ENCODE measurements at regions not wholly inside any gene's neighbourhood (a gene's known extent, or its start where the extent isn't known, plus 50 kb on each side); places are given as distances from the start of the nearest gene placed in this dataset.

DNA sequence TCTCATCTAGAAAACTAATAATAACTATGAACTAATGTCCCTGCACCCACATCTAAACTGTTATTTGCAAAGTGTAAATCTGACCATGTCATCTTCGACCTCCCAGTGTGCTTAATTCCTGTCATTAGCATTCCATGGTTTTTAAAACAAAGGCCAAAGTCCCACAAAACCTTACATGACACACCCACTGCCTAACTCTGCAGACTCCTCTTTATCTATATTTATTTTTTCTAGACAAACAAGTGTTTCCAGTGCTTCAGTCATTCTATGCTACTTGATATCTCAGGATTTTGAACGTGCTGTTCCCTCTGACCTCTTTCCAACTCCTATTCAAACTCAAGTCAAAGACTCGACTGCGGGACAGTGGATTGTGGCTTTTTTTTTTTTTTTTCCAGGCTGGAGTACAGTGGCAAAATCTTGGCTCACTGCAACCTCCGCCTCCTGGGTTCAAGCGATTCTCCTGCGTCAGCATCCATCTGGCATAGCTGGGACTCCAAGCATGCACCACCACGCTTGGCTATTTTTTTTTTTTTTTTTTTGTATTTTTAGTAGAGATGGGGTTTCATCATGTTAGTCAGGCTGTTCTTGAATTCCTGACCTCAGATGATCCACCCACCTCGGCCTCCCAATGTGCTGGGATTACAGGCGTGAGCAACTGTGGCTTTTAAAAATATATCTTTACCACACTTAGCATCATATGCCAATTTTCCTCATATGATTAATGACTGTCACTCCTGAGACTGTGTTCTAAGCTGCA is 1511.0 kb downstream of the ARAP2 start:
- no peak for DNase-seq

DNA sequence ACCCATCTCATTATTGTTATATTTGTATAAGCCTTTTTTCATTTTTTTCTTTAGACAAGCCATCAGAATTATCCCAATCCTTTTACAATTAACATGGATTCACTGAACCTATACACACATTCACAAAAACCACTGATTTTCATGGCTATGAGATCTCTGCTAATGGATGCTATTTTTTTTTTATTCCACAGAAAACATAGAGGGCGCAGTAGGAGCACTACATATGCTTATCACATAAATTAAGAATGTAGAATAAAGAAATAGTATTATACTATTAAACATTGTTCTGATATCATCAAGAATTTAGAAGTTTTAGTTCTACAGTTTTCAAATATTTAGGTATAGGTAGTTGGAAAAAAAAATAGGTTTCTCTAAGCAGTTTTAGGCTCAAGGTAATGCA is 1477.4 kb downstream of the ARAP2 start:
- DNase-seq: no peak

DNA sequence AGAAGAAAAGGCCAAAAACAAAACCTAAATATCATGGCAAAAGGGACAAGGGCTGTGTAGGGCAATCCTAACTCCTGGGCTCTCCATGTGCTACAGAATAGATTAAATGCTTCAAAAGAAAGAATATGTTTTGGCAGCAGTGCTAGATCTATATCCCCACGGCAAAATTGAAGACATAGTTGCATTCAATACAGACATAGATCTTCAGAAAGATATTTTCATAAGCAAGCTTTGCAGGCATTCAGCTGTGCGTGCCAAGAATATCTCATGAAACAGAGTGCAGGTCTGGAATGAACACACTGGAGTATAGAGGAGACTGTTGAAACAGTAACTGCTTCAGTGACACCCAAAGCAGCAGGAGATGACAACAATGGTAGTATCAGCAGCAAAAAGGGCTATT is 1476.9 kb downstream of the ARAP2 start:
- no peak for DNase-seq

DNA sequence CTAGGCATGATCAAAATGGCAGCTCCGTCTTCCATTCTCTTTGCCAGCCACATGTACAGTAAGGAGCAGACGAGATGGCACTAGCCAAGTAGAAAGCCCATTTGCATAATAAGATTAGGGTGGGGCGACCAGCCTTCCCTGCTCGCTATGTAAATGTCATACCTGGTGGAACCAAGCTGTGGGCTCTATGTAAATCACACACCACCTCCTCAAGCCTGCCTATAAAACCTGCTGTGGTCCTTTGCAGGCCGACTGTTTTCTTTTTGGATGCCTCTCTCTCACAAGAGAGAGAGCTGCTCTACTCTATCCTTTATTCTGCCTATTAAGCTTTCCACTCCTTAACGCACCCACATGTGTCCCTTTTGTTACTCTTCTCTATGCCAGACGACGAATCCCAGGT is 1472.7 kb downstream of the ARAP2 start:
- DNase-seq: no peak

DNA sequence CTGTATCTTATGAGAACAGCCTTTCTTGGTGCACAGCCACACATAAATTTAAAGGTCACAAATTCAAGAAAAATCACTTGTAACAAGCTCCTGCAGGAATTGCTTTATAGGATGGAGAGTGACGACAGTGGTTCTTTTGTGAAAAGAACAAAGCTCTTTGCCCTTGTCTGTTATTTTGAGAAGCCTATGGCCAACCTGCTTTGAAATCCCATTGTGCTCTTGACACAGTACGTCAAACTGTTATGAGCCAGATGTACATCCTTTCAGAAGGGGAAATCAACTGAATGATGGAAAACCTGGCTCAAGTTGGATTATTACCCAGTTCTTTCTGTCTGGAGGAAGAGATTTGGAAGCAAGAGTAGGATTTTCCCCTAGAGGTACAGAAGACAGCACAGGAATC is 1454.2 kb downstream of the ARAP2 start:
- DNase-seq: no peak

DNA sequence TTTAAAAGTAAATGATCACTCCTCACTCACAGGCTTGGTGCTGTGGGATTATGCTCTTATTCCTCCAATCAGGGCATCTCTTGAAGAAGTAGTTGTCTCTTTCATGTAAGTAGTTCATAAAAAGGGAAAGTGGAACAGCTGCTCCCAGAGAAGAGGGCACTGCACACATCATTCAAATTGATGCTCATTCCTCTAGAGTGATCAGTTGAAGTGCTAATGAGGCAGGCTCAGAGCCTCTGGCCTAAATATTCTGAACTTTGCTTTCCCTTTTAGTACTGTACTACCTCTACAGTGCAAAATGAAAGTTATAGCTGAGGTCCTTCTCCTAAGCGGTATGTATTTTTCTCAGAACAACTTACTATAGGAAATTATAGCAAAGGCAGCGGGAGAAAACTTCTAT is 1453.1 kb downstream of the ARAP2 start:
- DNase-seq: no peak

DNA sequence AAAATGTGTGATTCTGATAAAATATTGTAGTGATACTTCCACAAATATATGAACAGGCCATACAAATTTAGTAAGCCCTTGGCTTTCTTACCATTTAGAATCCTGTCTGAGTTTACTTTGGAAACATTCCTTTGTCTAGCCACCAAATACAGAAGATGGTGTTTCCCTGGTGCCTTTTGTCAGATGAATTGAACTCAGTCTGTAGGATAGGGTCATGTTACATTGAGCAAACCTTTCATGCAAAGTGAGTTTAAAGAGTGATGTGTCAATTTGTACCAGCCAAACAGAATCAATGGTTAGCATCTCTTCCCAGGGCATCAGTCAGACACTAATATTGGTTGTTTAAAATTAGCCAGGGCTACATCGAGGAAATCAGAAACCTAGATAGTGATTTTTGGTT is 1443.4 kb downstream of the ARAP2 start:
- no peak for DNase-seq

DNA sequence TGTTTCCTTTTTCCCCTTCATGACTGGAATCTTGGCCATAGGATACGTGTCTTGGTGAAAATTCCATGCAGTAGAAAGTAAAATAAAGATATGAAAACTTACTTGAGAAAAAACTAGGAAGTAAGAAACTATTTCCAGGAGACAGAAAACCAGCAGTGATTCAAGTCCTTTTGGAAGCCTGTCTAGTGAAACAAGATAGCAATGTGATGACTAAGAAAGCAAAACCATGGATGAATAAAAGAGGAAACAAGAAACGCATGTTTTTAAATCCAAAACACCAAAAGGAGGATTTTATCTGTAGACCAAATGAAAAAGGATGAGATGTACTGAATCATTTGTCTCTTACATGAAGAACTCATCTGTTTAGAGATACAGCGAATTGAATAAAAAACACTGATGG is 1430.0 kb downstream of the ARAP2 start:
- DNase-seq: no peak

DNA sequence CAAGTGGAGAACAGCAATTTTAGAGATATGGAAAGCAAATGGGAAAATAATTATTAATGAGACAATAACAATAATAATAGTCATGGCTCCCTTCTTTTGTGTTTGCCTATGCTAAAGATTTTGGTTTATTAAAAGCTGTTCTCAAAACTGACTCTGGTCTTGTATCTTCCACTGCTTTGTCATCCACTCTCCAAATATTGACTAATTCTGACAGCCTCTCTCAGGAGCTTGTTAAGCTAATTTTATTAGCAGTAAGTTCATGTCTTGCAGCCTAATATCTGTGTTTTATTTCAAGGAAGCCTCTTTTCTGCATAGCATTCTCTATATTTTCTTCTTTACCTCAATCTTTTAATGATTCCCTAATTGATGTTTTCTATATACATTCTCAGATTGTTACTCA is 1419.8 kb downstream of the ARAP2 start:
- DNase-seq: no peak

DNA sequence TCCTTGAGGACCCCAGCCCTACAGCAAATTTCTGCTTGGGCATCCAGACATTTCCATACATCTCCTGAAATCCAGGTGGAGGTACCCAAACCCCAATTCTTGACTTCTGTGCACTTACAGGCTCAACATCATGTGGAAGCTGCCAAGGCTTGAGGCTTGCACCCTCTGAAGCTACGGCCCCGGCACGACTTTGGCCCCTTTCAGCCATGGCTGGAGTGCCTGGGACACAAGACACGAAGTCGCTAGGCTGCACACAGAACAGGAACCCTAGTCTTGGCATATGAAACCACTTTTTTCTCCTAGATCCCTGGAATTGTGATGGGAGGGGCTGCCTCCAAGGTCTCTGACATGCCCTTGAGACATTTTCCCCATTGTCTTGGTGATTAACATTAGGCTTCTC is 1417.7 kb downstream of the ARAP2 start:
- no peak for DNase-seq

DNA sequence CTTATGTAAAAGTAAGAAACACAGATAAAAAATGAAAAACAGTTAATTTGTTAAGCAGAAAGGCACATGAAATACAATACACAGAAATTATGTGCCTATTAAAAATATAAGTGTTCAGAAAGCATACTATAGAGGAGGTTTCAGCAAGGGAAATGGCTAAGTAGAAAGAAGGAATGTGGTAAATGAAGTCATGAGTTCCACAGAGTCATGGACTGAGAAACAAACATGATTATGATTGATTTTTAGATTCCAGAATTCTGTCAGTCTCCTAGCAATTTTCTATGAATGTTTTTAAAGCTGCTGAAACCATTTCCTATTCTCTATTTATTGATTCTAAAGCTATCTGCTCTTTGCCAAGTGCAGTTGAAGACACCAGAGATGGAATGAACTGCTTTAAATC is 1398.4 kb downstream of the ARAP2 start:
- no peak for DNase-seq

DNA sequence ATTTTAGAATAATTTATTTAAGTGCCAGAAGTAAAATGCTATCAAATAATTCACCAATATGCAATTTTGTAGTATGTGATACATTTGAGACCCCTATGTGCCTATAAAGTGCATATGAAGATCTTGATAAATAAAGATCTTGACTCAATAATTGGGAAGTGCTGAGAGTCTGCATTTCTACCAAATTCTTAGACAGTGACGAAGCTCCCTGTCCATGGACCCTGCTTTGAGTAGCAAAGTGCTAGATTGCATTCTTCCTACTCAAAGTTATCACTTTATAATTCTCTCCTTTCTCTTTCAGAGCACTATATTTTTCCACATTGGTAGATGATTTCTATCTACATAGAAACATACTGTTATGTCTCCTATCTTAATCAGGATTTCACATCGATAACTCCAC is 1393.9 kb downstream of the ARAP2 start:
- no peak for DNase-seq

DNA sequence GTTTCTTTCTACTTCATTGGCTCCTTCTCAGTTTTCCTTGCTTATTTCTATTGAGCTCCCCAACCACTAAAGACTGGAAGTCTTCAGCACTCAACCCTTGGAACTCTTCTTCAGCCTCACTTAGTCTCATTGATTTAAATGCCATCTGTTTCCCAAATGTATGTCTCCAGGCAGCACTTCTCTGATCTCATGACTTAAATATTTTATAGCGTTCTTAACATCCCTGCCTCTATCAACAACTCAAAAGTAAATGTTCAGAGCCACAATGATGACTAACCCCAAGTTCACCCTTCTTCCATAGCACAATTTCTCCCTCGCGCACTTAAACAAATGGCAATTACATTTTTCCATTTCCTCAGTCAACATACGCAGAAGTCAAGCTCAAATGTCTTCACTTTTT is 1393.3 kb downstream of the ARAP2 start:
- DNase-seq: no peak

DNA sequence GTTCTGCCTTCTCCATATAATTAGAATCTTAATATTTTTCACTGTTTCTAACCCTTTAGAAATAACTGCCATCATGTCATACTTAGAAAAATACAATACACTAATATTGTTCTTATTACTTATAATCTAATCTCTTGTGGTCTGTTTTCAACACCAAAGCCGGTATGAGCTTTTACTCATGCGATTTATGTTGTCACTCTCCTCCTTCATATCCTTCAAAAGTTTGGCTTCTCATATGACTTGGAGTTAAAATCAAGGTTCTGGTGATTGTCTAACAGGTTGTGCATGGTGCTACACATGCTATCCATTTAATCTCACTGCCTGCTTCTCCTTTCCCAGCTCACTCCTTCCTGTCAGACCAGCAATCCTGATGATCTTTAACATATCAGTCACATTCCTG is 1392.9 kb downstream of the ARAP2 start:
- no peak for DNase-seq

DNA sequence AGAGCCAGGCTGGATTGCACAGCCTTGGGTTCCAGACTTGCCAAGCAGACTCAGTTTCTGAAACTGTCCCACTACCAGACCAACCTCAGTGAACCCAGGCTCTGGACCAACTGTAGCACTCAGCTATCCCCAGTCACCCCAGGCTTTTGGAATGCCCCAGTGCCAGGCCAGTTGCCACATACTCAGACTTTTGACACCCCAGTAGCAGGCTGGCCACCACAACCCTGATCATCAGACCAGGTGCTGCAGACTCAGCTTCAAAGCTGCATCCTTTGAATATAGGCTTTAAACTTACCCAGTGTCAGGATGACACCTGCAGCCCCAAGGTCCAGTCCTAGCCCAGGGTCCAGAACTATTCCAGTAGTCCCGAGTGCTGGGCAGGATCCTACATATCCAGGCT is 1389.9 kb downstream of the ARAP2 start:
- no peak for DNase-seq

DNA sequence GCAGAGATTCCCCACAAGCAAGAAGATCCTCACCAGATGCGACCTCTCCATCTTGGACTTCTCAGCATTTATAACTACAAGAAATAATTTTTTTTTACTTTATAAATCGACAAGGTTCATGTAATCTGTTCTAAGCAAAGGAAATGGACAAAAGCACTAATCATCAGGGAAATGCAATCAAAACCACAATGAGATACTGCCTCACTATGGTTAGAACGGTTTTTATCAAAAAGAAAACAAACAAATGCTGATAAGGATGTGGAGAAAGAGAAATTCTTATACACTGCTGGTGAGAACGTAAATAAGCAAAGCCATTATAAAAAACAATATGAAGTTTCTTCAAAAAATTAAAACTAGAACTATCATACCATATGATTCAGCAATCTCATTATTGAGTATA is 1382.6 kb downstream of the ARAP2 start:
- no peak for DNase-seq

DNA sequence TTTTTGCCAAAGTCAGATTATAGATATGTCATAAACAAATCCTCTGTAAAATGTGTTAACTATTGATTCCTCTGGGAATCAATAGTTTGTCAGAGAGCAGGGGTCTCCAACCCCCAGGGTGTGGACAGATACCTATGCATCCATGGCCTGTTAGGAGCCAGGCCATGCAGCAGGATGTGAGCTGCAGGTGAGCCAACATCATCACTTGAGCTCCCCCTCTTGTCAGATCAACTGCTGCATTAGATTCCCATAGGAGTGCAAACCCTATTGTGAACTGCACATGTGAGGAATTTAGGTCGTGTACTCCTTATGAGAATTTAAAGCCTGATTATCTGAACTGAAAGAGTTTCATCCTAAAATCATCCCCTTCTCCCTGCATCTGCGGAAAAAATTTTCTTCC is 1365.4 kb downstream of the ARAP2 start:
- no peak for DNase-seq

DNA sequence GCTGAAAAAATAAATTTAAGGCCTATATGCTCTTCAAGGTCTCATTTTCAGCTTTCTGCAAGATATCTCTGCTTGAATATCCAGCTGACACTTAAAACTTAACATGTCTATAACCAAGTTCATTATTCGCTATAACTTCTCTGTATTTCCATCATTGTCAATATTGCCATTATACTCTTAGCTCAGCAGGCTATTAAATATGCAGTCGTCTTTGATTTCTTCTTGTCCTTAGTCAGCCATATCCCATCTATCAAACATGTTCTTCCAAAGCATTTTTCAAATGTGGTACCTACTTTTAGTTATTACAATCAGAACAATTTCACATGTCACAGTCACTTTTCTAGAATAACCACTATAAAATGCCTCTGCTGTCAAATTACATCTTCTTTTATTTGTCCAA is 1364.1 kb downstream of the ARAP2 start:
- no peak for DNase-seq

DNA sequence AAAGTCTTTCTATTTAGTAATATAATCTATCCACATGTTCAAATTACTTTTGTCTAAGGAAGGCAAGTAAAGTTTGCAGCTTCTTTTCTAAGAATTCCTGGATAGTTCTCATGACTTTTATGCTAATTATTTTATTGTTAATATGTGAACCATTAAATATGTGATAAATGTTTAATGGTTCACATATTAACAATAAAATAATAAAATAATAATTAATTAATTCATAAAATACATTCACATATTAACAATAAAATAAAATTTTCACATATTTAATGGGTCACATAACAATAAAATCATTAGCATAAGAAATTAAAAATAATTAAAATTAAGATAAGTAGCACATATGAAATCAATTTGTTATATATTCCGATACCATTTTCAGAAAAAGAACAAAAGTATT is 1352.4 kb downstream of the ARAP2 start:
- no peak for DNase-seq

DNA sequence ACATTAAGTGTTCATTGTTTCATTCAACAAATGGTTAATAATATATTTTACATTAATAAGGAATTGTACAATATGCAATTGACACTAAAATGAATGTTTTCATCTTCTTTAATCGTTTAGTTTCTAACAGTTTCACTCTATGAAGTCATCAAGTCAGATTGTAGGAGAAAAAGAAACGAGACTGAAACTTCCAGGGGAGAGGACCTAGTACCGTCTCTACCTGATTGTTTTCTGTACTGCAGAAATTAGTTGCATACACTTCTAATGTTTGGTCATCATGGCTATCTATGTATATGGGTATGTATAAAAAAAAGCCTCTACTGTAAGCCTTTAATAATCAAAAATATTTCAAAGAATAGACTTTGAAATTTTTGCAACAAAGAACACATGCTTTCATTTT is 1350.9 kb downstream of the ARAP2 start:
- no peak for DNase-seq

DNA sequence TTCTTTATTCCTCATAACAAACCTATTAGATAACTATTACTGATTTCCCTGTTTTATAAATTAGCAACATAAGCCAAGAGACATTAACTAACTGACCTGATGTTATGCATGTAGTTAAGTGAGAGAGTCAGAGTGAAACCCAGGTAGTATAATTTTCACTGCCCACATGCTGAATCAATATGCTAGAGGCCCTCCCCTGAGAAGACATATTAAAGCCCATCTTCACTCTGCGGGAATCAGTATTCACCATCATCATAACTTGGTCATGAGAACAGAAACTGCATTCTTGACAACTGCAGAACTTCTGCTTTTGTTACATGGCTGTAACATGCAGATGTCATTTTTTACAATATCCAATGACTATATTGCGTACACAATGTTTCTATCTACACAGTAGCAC is 1324.3 kb downstream of the ARAP2 start:
- no peak for DNase-seq

DNA sequence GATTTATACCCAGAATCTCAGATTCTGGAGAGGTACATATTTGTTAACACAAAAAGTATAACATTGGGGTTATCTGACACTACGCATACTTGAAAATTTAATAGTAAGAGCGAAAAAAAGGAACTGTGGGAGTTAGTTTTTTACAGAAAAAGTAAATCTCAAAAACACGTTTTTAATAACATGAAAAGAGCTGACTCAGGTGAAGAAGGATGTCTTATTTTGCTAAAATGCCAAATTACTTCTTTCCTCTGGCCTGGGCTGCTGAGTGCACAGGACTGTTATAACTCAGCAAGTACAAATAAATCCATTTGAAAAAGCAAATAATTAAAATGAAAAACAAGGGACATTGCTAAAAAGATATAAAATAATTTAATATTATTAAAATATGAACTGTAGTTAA is 1322.9 kb downstream of the ARAP2 start:
- DNase-seq: no peak

DNA sequence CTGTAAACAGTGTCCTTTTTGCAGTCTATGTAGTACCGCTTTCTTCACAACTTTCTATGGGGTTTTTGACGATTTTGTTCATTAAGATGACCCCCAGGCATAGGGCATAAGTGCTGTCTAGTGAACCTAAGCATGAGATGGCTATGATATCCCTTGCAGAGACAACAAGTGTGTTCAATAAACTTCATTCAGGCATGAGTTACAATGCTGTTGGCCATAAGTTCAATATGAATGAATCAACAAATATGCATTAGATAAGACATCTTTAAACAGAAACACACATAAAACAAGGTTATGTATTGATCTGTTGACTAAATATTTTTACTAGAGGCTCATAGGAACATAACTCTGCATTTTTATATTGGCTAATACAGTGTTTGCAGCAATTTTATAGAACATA is 1322.0 kb downstream of the ARAP2 start:
- DNase-seq: no peak

DNA sequence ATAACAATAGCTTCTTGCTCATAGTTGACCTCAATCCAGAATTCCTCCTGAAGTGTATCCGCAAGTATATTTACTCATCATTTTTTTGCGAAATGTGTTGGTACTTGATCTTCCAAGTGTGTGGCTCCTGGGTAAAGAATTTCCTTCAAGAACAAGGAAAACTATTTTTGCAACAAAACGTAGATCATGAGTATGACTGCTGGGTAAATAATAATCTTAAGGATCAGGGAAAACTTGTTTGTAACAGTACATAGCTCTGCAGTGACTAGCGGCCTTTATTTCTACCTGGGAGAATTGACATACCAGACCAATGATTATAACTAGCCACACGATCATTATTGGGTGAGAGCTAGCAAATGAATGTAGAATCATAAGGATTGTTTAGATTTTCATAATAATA is 1311.7 kb downstream of the ARAP2 start:
- DNase-seq: no peak

DNA sequence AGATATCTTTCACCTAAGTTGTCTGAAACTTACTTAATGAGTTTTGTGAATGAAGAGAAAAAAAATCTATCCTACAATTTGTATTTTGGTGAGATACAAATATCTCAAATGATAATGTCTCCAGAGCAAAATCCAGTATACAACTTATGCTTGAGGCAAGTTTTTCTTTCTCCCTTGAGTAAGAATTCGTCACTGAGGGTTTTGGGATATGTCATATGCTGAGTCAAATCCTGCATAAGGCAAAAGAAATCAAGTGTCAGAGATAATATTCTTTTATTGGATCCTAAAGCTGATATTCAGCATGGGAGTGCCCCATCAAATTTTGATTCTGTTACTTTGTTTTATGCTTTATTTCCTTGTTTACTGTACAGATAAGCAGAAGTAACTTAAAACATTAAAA is 1308.6 kb downstream of the ARAP2 start:
- DNase-seq: no peak

DNA sequence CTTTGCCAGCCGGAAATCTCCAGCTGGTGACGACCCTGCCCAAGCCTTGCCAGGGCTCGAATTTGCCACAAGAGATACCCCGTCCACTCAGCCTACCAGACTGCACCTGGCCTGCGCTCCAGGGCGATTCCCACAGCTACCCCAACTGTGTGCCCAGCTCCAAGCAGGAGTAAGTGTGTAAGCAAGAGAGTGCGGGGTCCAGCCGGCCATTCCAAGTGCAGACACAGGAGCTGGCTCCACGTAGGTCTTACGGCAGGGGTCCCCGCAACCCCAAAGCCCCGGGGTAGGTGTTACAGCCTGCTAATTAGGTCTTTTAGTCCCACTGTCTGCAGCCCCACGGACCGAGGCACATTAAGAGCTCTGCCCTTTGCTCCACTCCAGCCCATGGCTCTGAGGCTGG is 1305.2 kb downstream of the ARAP2 start:
- no peak for DNase-seq
